ENCODE measurements at regions not wholly inside any gene's neighbourhood (a gene's known extent, or its start where the extent isn't known, plus 50 kb on each side); places are given as distances from the start of the nearest gene placed in this dataset.

DNA sequence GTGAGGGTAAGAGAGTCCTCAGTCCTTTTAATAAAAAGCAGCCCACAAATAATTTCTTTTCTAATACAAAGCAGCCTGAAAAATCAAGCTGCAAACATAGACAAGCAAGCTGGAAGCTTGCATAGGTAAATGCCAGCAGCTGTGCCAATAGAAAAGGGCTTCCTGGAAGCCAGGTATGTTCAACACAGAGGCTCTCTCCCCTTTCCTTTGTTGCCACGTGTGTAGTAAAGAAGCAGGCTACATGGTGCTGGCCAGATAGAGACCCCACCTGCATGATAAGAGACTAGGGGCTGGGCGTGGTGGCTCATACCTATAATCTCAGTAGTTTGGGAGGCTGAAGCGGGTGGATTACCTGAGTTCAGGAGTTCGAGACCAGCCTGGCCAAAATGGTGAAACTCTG is 50.1 kb upstream of the ERRFI1 start:
- no peak for TF ChIP-seq TAF1 (conservative IDR thresholded peaks at IDR 0.05)
- TF ChIP-seq, protein P1, sequence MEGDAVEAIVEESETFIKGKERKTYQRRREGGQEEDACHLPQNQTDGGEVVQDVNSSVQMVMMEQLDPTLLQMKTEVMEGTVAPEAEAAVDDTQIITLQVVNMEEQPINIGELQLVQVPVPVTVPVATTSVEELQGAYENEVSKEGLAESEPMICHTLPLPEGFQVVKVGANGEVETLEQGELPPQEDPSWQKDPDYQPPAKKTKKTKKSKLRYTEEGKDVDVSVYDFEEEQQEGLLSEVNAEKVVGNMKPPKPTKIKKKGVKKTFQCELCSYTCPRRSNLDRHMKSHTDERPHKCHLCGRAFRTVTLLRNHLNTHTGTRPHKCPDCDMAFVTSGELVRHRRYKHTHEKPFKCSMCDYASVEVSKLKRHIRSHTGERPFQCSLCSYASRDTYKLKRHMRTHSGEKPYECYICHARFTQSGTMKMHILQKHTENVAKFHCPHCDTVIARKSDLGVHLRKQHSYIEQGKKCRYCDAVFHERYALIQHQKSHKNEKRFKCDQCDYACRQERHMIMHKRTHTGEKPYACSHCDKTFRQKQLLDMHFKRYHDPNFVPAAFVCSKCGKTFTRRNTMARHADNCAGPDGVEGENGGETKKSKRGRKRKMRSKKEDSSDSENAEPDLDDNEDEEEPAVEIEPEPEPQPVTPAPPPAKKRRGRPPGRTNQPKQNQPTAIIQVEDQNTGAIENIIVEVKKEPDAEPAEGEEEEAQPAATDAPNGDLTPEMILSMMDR (IDR thresholded peaks at IDR 0.05; ENCODE audit: low read depth, low read length, missing input control): no peak
- no peak for TF ChIP-seq REST (IDR thresholded peaks at IDR 0.05)
- TF ChIP-seq EGR1 (IDR thresholded peaks at IDR 0.05; ENCODE audit: low read depth in 2 of 2): no peak
- TF ChIP-seq ZBTB33 (IDR thresholded peaks at IDR 0.05): no peak
- TF ChIP-seq RXRA (IDR thresholded peaks at IDR 0.05): no peak
- TF ChIP-seq GABPA (IDR thresholded peaks at IDR 0.05 in 1 of 2, conservative IDR thresholded peaks at IDR 0.05 in 1 of 2): no peak
- no peak for TF ChIP-seq SP1 (IDR thresholded peaks at IDR 0.05)
- TF ChIP-seq, protein P2, sequence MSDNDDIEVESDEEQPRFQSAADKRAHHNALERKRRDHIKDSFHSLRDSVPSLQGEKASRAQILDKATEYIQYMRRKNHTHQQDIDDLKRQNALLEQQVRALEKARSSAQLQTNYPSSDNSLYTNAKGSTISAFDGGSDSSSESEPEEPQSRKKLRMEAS (IDR thresholded peaks at IDR 0.05): no peak
